ENCODE measurements at regions not wholly inside any gene's neighbourhood (a gene's known extent, or its start where the extent isn't known, plus 50 kb on each side); places are given as distances from the start of the nearest gene placed in this dataset.
A peak's percentile ranks its signal among the peaks of the same experiment; 100 is the strongest.
"Not testable (repeated sequence)": the region's sequence is repeated elsewhere in the genome, so short reads cannot be mapped to it uniquely, and the experiment has no call there.

GRCh38 chr2:34294961-34295360 lies 695.9 kb upstream of the FAM98A start:
- no peak for DNase-seq (ENCODE audit: low spot score)

DNA sequence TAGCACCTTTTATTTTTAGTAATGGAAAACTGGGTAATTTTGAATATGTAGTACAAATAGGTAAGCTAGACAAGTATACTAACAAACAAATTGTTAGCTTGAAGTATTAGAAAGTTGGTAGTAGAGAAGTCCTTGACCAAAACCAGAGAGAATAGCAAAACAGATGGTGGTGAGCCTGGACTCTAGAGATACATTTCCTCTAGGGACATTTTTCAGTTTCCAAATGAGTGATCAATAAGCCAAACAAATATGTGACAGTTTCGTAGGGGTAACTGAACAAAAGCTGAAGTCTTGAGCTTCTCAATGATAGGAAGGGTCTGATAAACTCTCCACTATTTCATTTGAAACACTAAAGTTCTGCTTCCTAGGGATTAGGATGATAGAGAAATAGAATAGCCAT lies 692.0 kb upstream of the FAM98A start:
- DNase-seq (ENCODE audit: low spot score) = no peak

DNA sequence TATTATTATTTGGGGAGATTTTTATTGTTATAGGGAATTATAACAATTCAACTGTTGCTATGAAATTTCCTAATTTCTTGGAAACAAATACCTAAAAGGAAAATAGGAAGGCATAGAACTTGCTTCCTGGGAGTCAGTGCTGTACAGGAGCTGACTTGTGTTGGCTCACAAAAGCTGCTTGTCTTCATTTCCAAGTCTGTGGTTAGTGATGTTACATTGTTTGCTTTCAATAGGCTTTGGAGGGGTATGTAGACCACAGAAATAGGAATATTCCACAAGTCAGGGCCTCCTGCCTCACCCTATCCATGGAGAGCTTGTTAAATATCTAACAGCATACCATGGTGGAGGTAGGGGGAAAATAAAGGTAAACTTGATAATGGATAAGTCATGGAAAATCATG lies 688.9 kb upstream of the FAM98A start:
- no peak for DNase-seq (ENCODE audit: low spot score)

DNA sequence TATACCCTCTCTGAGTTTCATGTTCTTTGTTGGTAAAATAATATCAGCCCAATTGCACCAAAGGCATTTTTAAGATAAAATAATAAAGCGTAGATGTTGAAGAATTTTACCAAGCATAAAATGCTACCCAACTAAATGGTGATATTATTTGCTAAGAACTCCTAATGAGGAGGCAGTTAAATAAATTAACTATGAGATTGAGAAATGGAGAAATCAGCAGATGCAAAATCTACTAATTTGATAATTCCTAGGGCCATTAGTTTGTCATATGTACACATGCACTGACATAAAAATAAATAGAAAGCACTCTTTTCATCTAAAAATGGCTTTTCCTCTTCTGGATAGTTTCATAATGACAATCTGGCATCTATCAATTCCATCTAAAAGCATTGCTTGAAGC lies 681.5 kb upstream of the FAM98A start:
- DNase-seq (ENCODE audit: low spot score) = no peak

DNA sequence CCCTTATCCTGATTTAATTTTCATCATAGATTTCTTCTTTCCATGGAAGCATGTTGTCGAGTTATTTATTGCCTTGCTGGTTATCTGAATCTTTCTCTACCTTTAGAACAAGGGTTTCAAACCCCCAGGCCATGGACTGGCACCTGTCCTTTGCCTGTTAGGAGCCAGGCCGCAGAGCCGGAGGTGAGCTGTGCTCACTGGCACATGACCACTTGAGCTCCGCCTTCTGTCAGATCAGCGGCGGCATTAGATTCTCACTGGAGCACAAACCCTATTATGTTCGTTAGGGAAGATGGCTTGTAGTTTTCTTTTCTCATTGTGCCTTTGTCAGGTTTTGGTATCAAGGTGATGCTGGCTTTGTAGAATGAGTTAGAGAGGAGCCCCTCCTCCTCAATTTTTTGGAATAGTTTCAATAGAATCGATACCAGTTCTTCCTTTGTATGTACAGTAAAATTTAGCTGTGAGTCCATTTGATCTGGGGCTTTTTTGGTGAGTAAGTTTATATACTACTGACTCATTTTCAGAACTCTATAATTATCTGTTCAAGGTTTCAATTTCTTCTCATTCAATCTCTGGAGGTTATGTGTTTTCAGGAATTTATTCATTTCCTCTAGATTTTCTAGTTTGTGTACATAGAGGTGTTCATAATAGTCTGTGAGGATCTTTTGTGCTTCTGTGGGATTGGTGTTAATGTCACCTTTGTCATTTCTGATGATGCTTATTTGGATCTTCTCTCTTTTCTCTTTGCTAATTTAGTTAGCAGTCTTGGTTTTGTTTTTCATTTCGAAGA lies 668.0 kb upstream of the FAM98A start:
- DNase-seq (ENCODE audit: low spot score) = no peak

DNA sequence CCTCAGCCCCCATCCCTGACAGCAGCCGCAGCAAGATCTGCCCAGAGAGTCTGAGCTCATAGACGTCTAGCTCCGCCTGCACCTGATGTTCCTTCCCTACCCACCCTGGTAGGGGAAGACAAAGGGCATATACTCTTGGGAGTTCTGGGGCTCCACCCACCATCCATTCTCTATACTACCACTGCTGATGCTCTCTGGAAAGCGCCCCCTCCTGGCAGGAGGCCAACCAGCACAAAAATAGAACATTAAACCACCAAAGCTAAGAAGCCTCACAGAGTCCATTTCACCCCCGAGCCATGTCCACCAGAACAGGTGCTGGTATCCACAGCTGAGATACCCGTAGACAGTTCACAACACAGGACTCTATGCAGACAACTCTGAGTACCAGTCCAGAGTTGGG lies 662.6 kb upstream of the FAM98A start:
- DNase-seq (ENCODE audit: low spot score) = no peak

DNA sequence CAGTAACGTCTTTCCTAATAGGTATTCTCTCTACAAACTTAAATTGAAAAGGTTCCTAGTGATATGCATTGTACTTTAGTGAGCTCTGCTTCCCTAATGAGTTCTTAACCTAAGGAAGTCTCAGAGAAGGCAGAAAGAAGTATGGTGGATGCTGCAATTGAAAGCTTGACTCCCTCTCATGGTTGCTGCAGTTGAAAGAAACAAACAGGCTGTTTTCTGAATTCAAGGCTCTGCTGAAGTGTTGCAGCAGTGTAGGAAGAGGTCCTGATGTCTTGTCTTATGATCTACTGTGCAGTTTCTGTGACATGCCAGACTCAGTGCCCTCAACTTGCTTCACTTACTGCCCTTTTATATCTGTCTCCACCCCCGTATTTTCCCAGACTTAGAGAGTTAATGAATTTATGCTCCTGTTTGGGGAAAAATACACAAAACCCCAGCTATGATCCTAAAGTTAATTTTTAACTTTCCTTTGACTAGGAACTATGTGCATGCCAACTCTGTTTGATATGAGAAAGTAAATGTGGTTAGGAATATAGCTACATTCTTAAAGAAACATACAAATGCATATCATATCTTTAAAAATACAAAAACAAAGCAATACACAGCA lies 655.3 kb upstream of the FAM98A start:
- DNase-seq (ENCODE audit: low spot score) = peak; percentile 41

DNA sequence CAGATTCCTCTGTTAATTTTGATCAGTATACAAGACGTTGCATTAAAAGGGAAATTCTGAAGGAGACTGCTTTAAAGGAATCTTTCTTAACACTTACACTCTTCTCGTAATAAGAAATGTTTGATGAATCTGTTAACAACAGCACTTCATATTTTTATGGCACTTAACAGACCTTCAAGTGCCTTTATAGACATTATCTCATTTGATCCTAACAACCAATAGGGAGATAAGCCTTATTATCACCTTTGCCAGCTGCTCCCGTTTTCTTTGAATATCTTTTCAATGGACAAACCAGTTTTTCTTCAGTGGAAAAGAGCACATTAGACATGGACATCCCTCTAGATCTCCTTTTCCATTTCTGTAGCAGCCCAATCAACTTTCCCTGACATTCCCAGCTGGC lies 653.0 kb upstream of the FAM98A start:
- DNase-seq (ENCODE audit: low spot score) = no peak

DNA sequence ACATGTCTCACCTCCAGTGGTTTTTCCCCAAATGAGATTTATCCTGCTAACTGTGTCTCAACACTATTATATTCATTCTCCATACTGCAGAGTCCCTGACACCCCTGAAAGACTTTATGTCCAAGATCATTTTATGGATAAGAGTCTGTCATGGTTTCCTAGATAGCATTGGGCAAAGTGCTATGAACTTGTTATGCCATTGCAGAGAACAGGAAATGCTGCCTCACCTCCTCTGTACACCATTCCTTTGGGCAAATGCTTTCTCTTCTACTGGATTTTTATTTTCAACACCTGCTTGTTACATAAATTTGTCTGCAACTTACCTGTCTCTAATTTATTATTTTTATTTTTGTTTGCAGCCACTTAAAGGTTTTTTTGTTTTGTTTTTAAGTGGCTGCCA lies 652.5 kb upstream of the FAM98A start:
- no peak for DNase-seq (ENCODE audit: low spot score)

GRCh38 chr2:34244195-34244594 lies 645.1 kb upstream of the FAM98A start:
- DNase-seq (ENCODE audit: low spot score) = no peak

DNA sequence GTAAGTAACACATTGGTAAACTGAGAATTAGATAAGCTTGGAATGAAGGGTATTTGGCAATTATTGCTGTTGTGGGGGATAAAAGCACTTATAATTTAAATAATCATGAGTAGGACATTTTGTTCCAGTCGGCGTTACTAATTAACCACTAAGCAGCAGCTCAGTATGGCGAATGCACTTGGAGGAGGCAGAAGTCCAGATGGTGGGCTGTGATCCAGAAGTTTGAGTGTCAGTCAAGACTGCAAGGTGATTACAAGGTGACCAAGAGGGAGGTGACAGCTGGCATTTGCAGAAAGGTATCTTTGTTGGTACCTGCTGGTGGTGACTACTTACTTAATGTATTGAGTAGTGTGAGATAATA lies 643.6 kb upstream of the FAM98A start:
- peak; percentile 22 for DNase-seq (ENCODE audit: low spot score)

DNA sequence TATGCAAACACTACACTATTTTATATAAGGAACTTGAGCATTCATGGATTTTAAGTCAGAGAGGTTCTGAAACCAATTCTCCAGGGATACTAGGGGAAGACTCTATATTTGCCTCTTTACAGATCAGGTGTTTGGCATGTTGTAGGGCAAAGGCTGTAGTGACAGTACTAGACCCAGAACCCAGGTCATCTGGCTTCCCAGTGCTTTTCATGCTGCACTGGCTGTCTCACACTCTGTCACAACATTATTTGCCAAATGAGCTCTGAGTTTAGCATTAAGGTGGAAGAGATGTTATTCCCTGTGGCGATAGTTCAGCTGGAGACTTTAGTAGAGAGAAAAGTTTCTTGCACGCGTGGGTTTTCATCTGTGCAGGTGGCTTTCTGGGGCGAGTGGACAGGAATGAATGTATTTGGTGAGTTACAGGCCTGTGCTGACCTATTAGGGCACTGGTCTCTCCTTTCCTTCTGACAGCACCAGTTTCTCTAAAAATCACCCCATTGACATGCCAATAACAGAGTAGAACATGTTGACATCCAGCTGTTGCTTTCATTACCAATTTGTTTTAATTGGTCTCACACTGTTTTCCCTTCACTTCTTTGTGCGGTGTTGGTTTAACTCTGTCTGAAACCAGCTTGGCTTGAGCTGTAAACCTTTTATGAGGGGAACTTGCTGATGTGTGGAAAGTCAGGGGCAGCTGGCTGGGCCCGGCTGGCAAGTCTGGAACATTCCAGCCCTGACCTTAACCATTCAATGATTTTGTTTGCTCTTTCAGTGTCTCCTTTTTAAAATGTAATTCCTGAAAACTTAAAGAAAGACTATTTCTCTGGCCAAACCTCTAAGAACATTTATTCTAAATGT lies 643.0 kb upstream of the FAM98A start:
- peak; percentile 23 for DNase-seq (ENCODE audit: low spot score)

- no peak for DNase-seq (ENCODE audit: low spot score)
These were observed 640.4 kb upstream of the FAM98A start for GRCh38 chr2:34239511-34239910.

- no peak for DNase-seq (ENCODE audit: low spot score)
These were observed 635.7 kb upstream of the FAM98A start for GRCh38 chr2:34234823-34235222.

DNA sequence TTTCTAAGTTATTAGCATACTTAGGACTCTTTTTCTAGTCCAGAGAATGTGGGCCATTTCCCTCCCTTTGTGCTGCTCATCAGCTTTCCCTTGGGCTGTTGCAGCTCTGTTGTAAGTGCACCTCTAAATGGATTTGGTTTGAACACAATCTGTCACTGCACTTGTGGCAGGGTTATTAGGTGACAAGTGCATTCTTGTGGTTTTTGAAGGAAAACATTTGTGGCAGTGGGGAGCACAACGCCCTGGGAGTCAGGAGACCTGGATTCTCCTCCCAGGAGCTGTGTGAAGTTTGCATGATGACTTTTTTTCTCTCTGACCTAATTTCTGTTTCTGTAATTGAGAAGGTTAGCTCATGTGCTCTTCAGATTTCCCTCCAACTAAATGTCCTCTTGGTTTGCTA lies 630.9 kb upstream of the FAM98A start:
- peak; percentile 64 for DNase-seq (ENCODE audit: low spot score)

- DNase-seq (ENCODE audit: low spot score) = no peak
These were observed 616.1 kb upstream of the FAM98A start for GRCh38 chr2:34215174-34215573.

DNA sequence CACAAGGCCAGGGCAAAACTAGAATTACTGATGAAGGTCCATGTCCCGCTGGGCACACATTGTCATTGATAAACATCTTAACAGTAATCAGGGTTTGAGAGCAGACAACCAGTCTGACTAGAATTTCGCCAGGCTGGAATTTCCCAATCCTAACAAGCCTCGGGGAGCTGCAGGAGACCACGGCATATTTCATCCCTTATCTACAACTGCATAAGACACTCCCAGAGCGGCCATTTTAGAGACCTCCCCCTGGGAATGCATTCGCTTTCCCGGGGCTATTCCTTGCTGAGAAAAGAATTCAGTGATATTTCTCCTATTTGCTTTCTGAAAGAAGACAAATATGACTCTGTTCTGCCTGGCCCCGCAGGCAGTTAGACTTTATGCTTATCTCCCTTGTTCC lies 611.3 kb upstream of the FAM98A start:
- not testable (repeated sequence) for DNase-seq (ENCODE audit: low spot score)

GRCh38 chr2:34204560-34204959 lies 605.5 kb upstream of the FAM98A start:
- no peak for DNase-seq (ENCODE audit: low spot score)

GRCh38 chr2:34201099-34201498 lies 602.0 kb upstream of the FAM98A start:
- no peak for DNase-seq (ENCODE audit: low spot score)

DNA sequence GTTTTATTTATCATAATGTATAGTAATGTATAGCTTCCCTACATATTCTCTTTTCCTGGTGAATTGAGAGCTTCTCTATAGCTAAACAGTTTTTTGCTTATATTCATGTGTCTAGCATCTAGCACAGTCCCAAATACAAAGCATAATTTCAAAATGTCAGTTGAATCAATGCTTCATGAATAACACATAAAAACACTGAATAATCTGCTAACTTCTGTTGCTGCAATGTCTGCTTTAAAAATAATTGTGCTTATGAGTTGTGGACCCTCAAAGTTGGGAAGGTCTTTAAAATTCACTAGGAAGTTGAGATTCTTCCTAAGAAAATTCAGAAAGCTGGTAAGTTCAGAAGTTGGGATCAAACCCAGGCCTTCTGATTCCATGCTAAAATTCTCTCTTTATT lies 600.9 kb upstream of the FAM98A start:
- no peak for DNase-seq (ENCODE audit: low spot score)

DNA sequence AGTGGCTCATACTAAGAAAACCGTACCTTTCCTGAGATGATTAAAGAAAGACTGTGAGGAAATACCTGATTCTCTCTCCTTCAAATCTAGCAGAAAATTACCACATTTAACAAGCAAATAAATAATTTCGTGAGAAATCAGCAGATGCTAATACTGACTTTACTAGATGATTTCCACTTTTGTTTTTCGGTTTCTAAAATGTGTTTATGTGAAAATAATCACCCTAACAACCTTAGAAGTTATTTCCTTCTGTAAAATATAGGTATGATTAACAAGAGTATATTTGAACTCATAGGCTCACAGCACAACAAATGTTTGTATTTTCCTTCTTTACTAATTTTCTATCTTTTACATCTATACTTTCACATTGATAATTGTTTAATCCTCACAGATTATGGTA lies 594.1 kb upstream of the FAM98A start:
- DNase-seq (ENCODE audit: low spot score) = no peak

DNA sequence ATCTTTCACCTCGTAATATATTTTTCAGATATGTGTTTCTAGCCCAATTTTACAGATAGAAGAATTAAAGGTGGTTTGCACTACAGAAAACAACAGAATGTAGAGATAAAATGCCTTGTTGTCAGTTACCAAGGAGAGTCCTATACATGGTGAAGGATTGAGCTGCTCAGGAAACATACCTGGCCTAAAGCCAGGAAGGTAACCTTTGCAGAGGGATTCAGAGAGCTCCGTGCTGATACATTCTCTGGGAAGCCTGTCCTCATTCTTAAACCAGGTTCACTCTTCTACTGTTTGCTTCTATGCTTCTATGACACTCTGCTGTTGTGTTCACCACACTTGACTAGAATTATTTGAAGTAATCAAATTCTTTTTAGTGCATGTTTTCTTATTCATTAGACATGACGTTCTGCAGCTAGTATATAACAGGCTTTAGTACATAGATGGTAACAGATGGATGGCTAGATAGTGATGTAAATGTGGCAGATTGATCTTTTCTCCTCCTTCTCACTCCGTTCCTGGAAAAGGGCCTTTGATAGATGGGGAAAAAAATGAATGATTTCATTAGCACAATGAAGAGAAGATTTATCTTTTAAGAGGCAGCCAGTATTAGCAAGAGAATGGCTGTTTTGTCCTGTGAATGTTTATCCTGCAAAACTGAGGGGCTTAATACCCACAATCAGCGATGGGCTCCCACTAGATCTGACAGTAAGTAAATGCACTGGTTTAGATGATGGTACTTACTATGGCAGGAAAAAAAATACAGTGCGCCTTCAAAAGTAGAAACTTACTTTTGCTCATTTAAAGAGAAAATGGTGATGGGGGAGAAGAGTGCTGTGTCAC lies 589.6 kb upstream of the FAM98A start:
- no peak for DNase-seq (ENCODE audit: low spot score)
